ENCODE measurements at regions not wholly inside any gene's neighbourhood (a gene's known extent, or its start where the extent isn't known, plus 50 kb on each side); places are given as distances from the start of the nearest gene placed in this dataset.

DNA sequence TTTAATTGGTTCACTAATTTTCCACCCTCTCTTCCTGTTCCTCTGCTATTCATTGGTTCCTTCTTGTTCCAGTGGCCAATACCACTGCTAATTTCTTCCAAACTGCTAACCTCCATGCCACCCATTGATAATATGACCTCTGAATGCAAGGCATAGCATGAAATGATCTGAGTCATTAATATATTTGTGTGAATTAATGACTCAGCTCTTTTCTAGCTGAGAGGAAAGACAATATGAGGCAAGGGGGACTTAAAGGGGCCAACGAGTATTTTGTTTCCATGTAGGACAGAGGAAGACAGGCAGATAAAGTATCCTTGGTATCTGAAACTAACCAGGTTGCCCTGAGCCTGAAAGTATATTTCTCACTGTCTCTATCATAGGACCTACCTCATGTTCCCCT is 154.3 kb upstream of the BRINP1 start:
- 54 to 68% (median 56%) methylated on average over 1 of the region's 1 CpG for WGBS, 5 donors
- H3K4me3 ChIP-seq = no peak overlapping the region
- peaks cover 0 to 10% (median 0%) of the 10 kb centered on the region in 8 donors for H3K9me3 ChIP-seq
- H3K4me1 ChIP-seq = no peaks in the 10 kb centered on the region
- no peaks in the 10 kb centered on the region for H3K27me3 ChIP-seq (replicated peaks in 1 of 7)
- no peaks in the 10 kb centered on the region for H3K36me3 ChIP-seq
- intact Hi-C loops (cut with DNase I; ENCODE audit: low total_unique reads) = no loop called here
- TF ChIP-seq POLR2A (IDR thresholded peaks at IDR 0.05) (no peak), CTCF (IDR thresholded peaks at IDR 0.05 in 8 of 11, conservative IDR thresholded peaks at IDR 0.05 in 3 of 11) (no peak), POLR2AphosphoS5 (IDR thresholded peaks at IDR 0.05) (no peak)
- H3K27ac ChIP-seq = no peak overlapping the region
- DNase-seq = no peak

DNA sequence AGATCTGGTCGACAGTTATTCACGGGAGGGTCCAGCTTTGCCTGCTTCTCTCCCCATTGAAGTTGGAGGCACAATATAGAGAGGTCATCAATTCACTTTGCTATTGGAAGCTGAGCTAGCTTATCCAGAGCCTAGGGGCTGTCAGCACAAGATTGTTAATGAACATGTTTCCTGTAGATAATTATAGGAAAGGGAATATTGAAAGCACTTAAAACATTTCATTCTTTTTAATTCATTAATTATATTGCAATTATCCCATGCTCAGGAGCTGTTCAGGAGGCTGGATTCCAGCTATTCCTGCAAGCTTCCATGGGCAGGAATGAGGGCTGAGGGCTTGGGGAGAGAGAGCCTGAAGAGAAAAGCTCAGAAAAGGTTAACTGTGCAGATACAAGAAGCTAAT is 153.1 kb upstream of the BRINP1 start:
- no peak overlapping the region for H3K27ac ChIP-seq
- WGBS, 5 donors = 54 to 83% (median 80%) methylated on average over 2 of the region's 2 CpGs
- no peak for TF ChIP-seq CTCF (IDR thresholded peaks at IDR 0.05 in 8 of 11, conservative IDR thresholded peaks at IDR 0.05 in 3 of 11)
- no peak for TF ChIP-seq POLR2A (IDR thresholded peaks at IDR 0.05)
- TF ChIP-seq POLR2AphosphoS5 (IDR thresholded peaks at IDR 0.05) = no peak
- no peaks in the 10 kb centered on the region for H3K4me1 ChIP-seq
- no peak for DNase-seq
- H3K27me3 ChIP-seq (replicated peaks in 1 of 7) = no peaks in the 10 kb centered on the region
- intact Hi-C loops (cut with DNase I; ENCODE audit: low total_unique reads) = no loop called here
- H3K4me3 ChIP-seq = no peak overlapping the region
- H3K36me3 ChIP-seq = no peaks in the 10 kb centered on the region
- H3K9me3 ChIP-seq = peaks cover 0 to 10% (median 0%) of the 10 kb centered on the region in 8 donors

- no peak overlapping the region for H3K27ac ChIP-seq
- H3K4me3 ChIP-seq = no peak overlapping the region
- peaks cover 0 to 4% (median 0%) of the 10 kb centered on the region in 8 donors for H3K9me3 ChIP-seq
- no peak for DNase-seq
- H3K4me1 ChIP-seq = no peaks in the 10 kb centered on the region
- H3K27me3 ChIP-seq (replicated peaks in 1 of 7) = no peaks in the 10 kb centered on the region
- WGBS, 5 donors = 67 to 79% (median 75%) methylated on average over 2 of the region's 2 CpGs
- TF ChIP-seq CTCF (IDR thresholded peaks at IDR 0.05 in 8 of 11, conservative IDR thresholded peaks at IDR 0.05 in 3 of 11) = no peak
- no peak for TF ChIP-seq POLR2AphosphoS5 (IDR thresholded peaks at IDR 0.05)
- no peak for TF ChIP-seq POLR2A (IDR thresholded peaks at IDR 0.05)
- intact Hi-C loops (cut with DNase I; ENCODE audit: low total_unique reads) = no loop called here
- no peaks in the 10 kb centered on the region for H3K36me3 ChIP-seq
Observed at GRCh38 chr9:119509291-119509905, 140.2 kb upstream of the BRINP1 start.

- Histone ChIP-seq H3K27ac (no peak overlapping the region), H3K36me3 (no peaks in the 10 kb centered on the region), H3K27me3 (replicated peaks in 1 of 7) (no peaks in the 10 kb centered on the region), H3K4me3 (no peak overlapping the region), H3K9me3 (no peaks in the 10 kb centered on the region), H3K4me1 (no peaks in the 10 kb centered on the region)
- TF ChIP-seq POLR2AphosphoS5 (IDR thresholded peaks at IDR 0.05) (no peak), CTCF (IDR thresholded peaks at IDR 0.05 in 8 of 11, conservative IDR thresholded peaks at IDR 0.05 in 3 of 11) (no peak), POLR2A (IDR thresholded peaks at IDR 0.05) (no peak)
- no peak for DNase-seq
- intact Hi-C loops (cut with DNase I; ENCODE audit: low total_unique reads) = no loop called here
- 80 to 92% (median 83%) methylated on average over 3 of the region's 3 CpGs for WGBS, 5 donors
Observed at GRCh38 chr9:119501374-119501773, 132.1 kb upstream of the BRINP1 start.

Measured in spleen (tissue), 11 donors.